ENCODE measurements at regions not wholly inside any gene's neighbourhood (a gene's known extent, or its start where the extent isn't known, plus 50 kb on each side); places are given as distances from the start of the nearest gene placed in this dataset.

- TF ChIP-seq EZH2 (IDR thresholded peaks at IDR 0.05; ENCODE audit: borderline replicate concordance, low read length) (no peak), CTCF (conservative IDR thresholded peaks at IDR 0.05 in 1 of 2, IDR thresholded peaks at IDR 0.05 in 1 of 2; ENCODE audit: extremely low read depth in 1 of 2, insufficient read depth in 1 of 2, low read depth in 1 of 2, low read length in 2 of 2) (no peak)
These were observed 268.5 kb upstream of the LDB2 start for GRCh38 chr4:17166954-17167353.

Measured in mammary epithelial cell (primary cell).